ENCODE measurements at regions not wholly inside any gene's neighbourhood (a gene's known extent, or its start where the extent isn't known, plus 50 kb on each side); places are given as distances from the start of the nearest gene placed in this dataset.

GRCh38 chr9:25255216-25255615 lies 423.0 kb downstream of the TUSC1 start:
- no peak for ATAC-seq
- Histone ChIP-seq H3K4me3 (ENCODE audit: low read length) (no peak overlapping the region), H3F3A (ENCODE audit: low read length, unreplicated experiment) (no peaks in the 10 kb centered on the region), H3K79me2 (ENCODE audit: low read length) (no peaks in the 10 kb centered on the region), H3K36me3 (ENCODE audit: low read depth, low read length) (no peaks in the 10 kb centered on the region), H2AFZ (ENCODE audit: low read length) (no peak overlapping the region), H3K9me2 (replicated peaks; ENCODE audit: low read length) (no peaks in the 10 kb centered on the region), H3K9me3 (ENCODE audit: low read length) (no peaks in the 10 kb centered on the region), H3K4me1 (ENCODE audit: insufficient read depth, low read length) (no peaks in the 10 kb centered on the region), H3K4me2 (ENCODE audit: low read length) (no peak overlapping the region), H3K27me3 (ENCODE audit: low read length) (no peaks in the 10 kb centered on the region), H4K20me1 (ENCODE audit: low read length) (no peaks in the 10 kb centered on the region), H3K9ac (ENCODE audit: low read length) (no peak overlapping the region), H3K27ac (ENCODE audit: low read length) (no peak overlapping the region)
- POLR2A ChIA-PET (ENCODE audit: unreplicated experiment): no interaction called here
- CTCF ChIA-PET: no interaction called here
- TF ChIP-seq EZH2 (IDR thresholded peaks at IDR 0.05; ENCODE audit: low read length, unreplicated experiment) (no peak), EZH2phosphoT487 (IDR thresholded peaks at IDR 0.05; ENCODE audit: borderline replicate concordance, low read length) (no peak), CTCF (conservative IDR thresholded peaks at IDR 0.05; ENCODE audit: low read depth, low read length) (no peak)
- DNase-seq: no peak
- no TSS peak for BruUV-seq (replicated peaks)
- intact Hi-C loops (cut with micrococcal nuclease): no loop called here

GRCh38 chr9:25254051-25254450 lies 424.2 kb downstream of the TUSC1 start:
- H3K4me3 ChIP-seq (ENCODE audit: low read length): no peak overlapping the region
- 0 out of 2 replicates have a peak, but pooled peaks cover 4% of the 10 kb centered on the region for H3K9me3 ChIP-seq (ENCODE audit: low read length)
- no peaks in the 10 kb centered on the region for H3K27me3 ChIP-seq (ENCODE audit: low read length)
- TF ChIP-seq CTCF (conservative IDR thresholded peaks at IDR 0.05; ENCODE audit: low read depth, low read length) (no peak), EZH2 (IDR thresholded peaks at IDR 0.05; ENCODE audit: low read length, unreplicated experiment) (no peak), EZH2phosphoT487 (IDR thresholded peaks at IDR 0.05; ENCODE audit: borderline replicate concordance, low read length) (no peak)
- ChIA-PET CTCF (no interaction called here), POLR2A (ENCODE audit: unreplicated experiment) (no interaction called here)
- ATAC-seq: no peak
- no peaks in the 10 kb centered on the region for H3K9me2 ChIP-seq (replicated peaks; ENCODE audit: low read length)
- no peak overlapping the region for H3K4me2 ChIP-seq (ENCODE audit: low read length)
- intact Hi-C loops (cut with micrococcal nuclease): no loop called here
- no peak overlapping the region for H3K27ac ChIP-seq (ENCODE audit: low read length)
- H3K36me3 ChIP-seq (ENCODE audit: low read depth, low read length): no peaks in the 10 kb centered on the region
- H3K9ac ChIP-seq (ENCODE audit: low read length): no peak overlapping the region
- H2AFZ ChIP-seq (ENCODE audit: low read length): no peak overlapping the region
- H3K79me2 ChIP-seq (ENCODE audit: low read length): no peaks in the 10 kb centered on the region
- no peaks in the 10 kb centered on the region for H3K4me1 ChIP-seq (ENCODE audit: insufficient read depth, low read length)
- no peaks in the 10 kb centered on the region for H4K20me1 ChIP-seq (ENCODE audit: low read length)
- H3F3A ChIP-seq (ENCODE audit: low read length, unreplicated experiment): no peaks in the 10 kb centered on the region
- DNase-seq: no peak
- BruUV-seq (replicated peaks): no TSS peak

- CTCF ChIA-PET: no interaction called here
- Histone ChIP-seq H3K4me1 (ENCODE audit: insufficient read depth, low read length) (no peaks in the 10 kb centered on the region), H3K9me2 (replicated peaks; ENCODE audit: low read length) (no peaks in the 10 kb centered on the region), H3K27ac (ENCODE audit: low read length) (no peak overlapping the region), H3F3A (ENCODE audit: low read length, unreplicated experiment) (no peaks in the 10 kb centered on the region), H3K9ac (ENCODE audit: low read length) (no peak overlapping the region), H4K20me1 (ENCODE audit: low read length) (no peaks in the 10 kb centered on the region), H3K9me3 (ENCODE audit: low read length) (no peaks in the 10 kb centered on the region), H3K79me2 (ENCODE audit: low read length) (no peaks in the 10 kb centered on the region), H3K36me3 (ENCODE audit: low read depth, low read length) (no peaks in the 10 kb centered on the region), H3K4me3 (ENCODE audit: low read length) (no peak overlapping the region), H3K4me2 (ENCODE audit: low read length) (no peak overlapping the region), H3K27me3 (ENCODE audit: low read length) (no peaks in the 10 kb centered on the region), H2AFZ (ENCODE audit: low read length) (no peak overlapping the region)
- ATAC-seq (no peak), DNase-seq (no peak)
- POLR2A ChIA-PET (ENCODE audit: unreplicated experiment): no interaction called here
- BruUV-seq (replicated peaks): no TSS peak
- TF ChIP-seq CTCF (conservative IDR thresholded peaks at IDR 0.05; ENCODE audit: low read depth, low read length): no peak
- intact Hi-C loops (cut with micrococcal nuclease): no loop called here
These were observed 436.8 kb downstream of the TUSC1 start for GRCh38 chr9:25241421-25241820.

Data from PC-3 (cell line).